ENCODE measurements at regions not wholly inside any gene's neighbourhood (a gene's known extent, or its start where the extent isn't known, plus 50 kb on each side); places are given as distances from the start of the nearest gene placed in this dataset.

DNA sequence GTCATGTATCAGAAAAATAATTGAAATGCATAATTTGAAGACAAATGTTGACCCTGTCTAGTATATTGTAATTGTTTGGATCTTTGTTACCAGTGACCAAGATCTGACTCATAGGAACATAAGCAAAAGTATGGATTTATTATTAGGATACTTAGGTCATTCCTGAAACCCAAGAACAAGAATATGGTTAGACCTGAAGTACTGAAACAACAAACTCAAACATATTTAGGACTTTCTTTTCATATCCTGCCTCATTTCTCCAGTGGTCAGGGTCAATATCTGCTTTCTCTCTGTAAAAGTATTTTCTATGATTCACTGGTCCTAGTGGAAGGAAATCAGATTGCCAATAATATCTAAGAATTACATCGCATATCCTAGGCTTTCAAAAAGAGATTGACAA, 1937.1 kb upstream of the WWC1 start:
- TF ChIP-seq POLR2AphosphoS2 (IDR thresholded peaks at IDR 0.05; ENCODE audit: low read depth, low read length) (no peak), NFYB (IDR thresholded peaks at IDR 0.05; ENCODE audit: insufficient read depth, low read depth, low read length) (no peak)

Data from GM12878 (cell line).